CD4-positive, alpha-beta T cell treated with Interleukin-2 at 100 ng/mL for 4 hours (primary cell): ENCODE measurements at regions not wholly inside any gene's neighbourhood (a gene's known extent, or its start where the extent isn't known, plus 50 kb on each side); places are given as distances from the start of the nearest gene placed in this dataset.

ENCODE experiments used
- DNase-seq: peaks from one replicate; pipeline ENCODE4 v3.0.0-alpha.2; 2020; ENCODE audit warnings: low spot score

- DNase-seq, result no peak
These were observed 209.2 kb upstream of the C14orf180 start for GRCh38 chr14:104370256-104370870.

- DNase-seq, result no peak
These were observed 208.5 kb upstream of the C14orf180 start for GRCh38 chr14:104371031-104371430.

- DNase-seq, result no peak
These were observed 207.6 kb upstream of the C14orf180 start for GRCh38 chr14:104371917-104372316.

GRCh38 chr14:104372390-104373054 lies 207.0 kb upstream of the C14orf180 start:
- DNase-seq, result no peak

- no peak for DNase-seq
These were observed 206.3 kb upstream of the C14orf180 start for GRCh38 chr14:104373055-104373854.

- no peak for DNase-seq
These were observed 205.5 kb upstream of the C14orf180 start for GRCh38 chr14:104373855-104374717.

GRCh38 chr14:104374718-104375080 lies 204.9 kb upstream of the C14orf180 start:
- no peak for DNase-seq

GRCh38 chr14:104375551-104376201 lies 203.9 kb upstream of the C14orf180 start:
- no peak for DNase-seq

- no peak for DNase-seq
These were observed 203.1 kb upstream of the C14orf180 start for GRCh38 chr14:104376202-104377140.

GRCh38 chr14:104377256-104377655 lies 202.3 kb upstream of the C14orf180 start:
- DNase-seq, result no peak

- no peak for DNase-seq
These were observed 200.9 kb upstream of the C14orf180 start for GRCh38 chr14:104378698-104379113.

GRCh38 chr14:104382361-104383087 lies 197.0 kb upstream of the C14orf180 start:
- DNase-seq, result no peak

- no peak for DNase-seq
These were observed 196.2 kb upstream of the C14orf180 start for GRCh38 chr14:104383088-104383995.

- no peak for DNase-seq
These were observed 195.4 kb upstream of the C14orf180 start for GRCh38 chr14:104383996-104384775.

GRCh38 chr14:104384776-104385071 lies 194.8 kb upstream of the C14orf180 start:
- no peak for DNase-seq

- DNase-seq, result no peak
These were observed 194.5 kb upstream of the C14orf180 start for GRCh38 chr14:104385111-104385510.

- DNase-seq, result no peak
These were observed 193.9 kb upstream of the C14orf180 start for GRCh38 chr14:104385531-104386101.
